ENCODE measurements at regions not wholly inside any gene's neighbourhood (a gene's known extent, or its start where the extent isn't known, plus 50 kb on each side); places are given as distances from the start of the nearest gene placed in this dataset.
A peak's percentile ranks its signal among the peaks of the same experiment; 100 is the strongest.

GRCh38 chr17:33650304-33650703 lies 357.2 kb upstream of the ASIC2 start:
- Mint-ChIP-seq H3K36me3 (ENCODE audit: low read depth) (no peaks in the 10 kb centered on the region), H3K4me1 (no peaks in the 10 kb centered on the region), H3K27ac (no peak overlapping the region), H3K9me3 (no peaks in the 10 kb centered on the region), H3K4me3 (no peak overlapping the region), H3K27me3 (peaks cover 7% of the 10 kb centered on the region)
- intact Hi-C loops (cut with micrococcal nuclease): no loop called here
- DNase-seq: no peak

GRCh38 chr17:33651686-33652085 lies 358.6 kb upstream of the ASIC2 start:
- Mint-ChIP-seq H3K9me3 (no peaks in the 10 kb centered on the region), H3K36me3 (ENCODE audit: low read depth) (no peaks in the 10 kb centered on the region)
- intact Hi-C loops (cut with micrococcal nuclease): no loop called here

GRCh38 chr17:33652731-33653398 lies 359.8 kb upstream of the ASIC2 start:
- H3K27ac Mint-ChIP-seq: no peak overlapping the region
- no peak for DNase-seq
- peaks cover 2% of the 10 kb centered on the region for H3K27me3 Mint-ChIP-seq
- H3K4me3 Mint-ChIP-seq: no peak overlapping the region
- no peaks in the 10 kb centered on the region for H3K36me3 Mint-ChIP-seq (ENCODE audit: low read depth)
- intact Hi-C loops (cut with micrococcal nuclease): no loop called here
- H3K4me1 Mint-ChIP-seq: no peaks in the 10 kb centered on the region
- no peaks in the 10 kb centered on the region for H3K9me3 Mint-ChIP-seq

More at GRCh38 chr17:33651686-33652085, 358.6 kb upstream of the ASIC2 start:
- H3K4me1 Mint-ChIP-seq: no peaks in the 10 kb centered on the region
- no peak overlapping the region for H3K27ac Mint-ChIP-seq
- H3K27me3 Mint-ChIP-seq: peaks cover 5% of the 10 kb centered on the region
- DNase-seq: no peak
- H3K4me3 Mint-ChIP-seq: no peak overlapping the region

- Mint-ChIP-seq H3K9me3 (no peaks in the 10 kb centered on the region), H3K4me3 (no peak overlapping the region), H3K4me1 (no peaks in the 10 kb centered on the region), H3K27ac (no peak overlapping the region), H3K27me3 (no peaks in the 10 kb centered on the region), H3K36me3 (ENCODE audit: low read depth) (no peaks in the 10 kb centered on the region)
- no peak for DNase-seq
- intact Hi-C loops (cut with micrococcal nuclease): no loop called here
These were observed 360.3 kb upstream of the ASIC2 start for GRCh38 chr17:33653399-33653788.

- no peaks in the 10 kb centered on the region for H3K9me3 Mint-ChIP-seq
- H3K4me3 Mint-ChIP-seq: no peak overlapping the region
- H3K36me3 Mint-ChIP-seq (ENCODE audit: low read depth): no peaks in the 10 kb centered on the region
- intact Hi-C loops (cut with micrococcal nuclease): no loop called here
- peaks cover 3% of the 10 kb centered on the region for H3K27me3 Mint-ChIP-seq
- no peak for DNase-seq
- no peaks in the 10 kb centered on the region for H3K4me1 Mint-ChIP-seq
- no peak overlapping the region for H3K27ac Mint-ChIP-seq
These were observed 364.1 kb upstream of the ASIC2 start for GRCh38 chr17:33657181-33657580.

- Mint-ChIP-seq H3K4me3 (no peak overlapping the region), H3K9me3 (no peaks in the 10 kb centered on the region), H3K27me3 (peaks cover 20% of the 10 kb centered on the region), H3K27ac (no peak overlapping the region), H3K4me1 (peaks cover under 1% of the 10 kb centered on the region), H3K36me3 (ENCODE audit: low read depth) (no peaks in the 10 kb centered on the region)
- intact Hi-C loops (cut with micrococcal nuclease): no loop called here
- no peak for DNase-seq
These were observed 368.9 kb upstream of the ASIC2 start for GRCh38 chr17:33661975-33662374.

- H3K4me1 Mint-ChIP-seq: peaks cover 7% of the 10 kb centered on the region
- DNase-seq: no peak
- no peak overlapping the region for H3K4me3 Mint-ChIP-seq
- no peaks in the 10 kb centered on the region for H3K36me3 Mint-ChIP-seq (ENCODE audit: low read depth)
- H3K27ac Mint-ChIP-seq: no peak overlapping the region
- H3K27me3 Mint-ChIP-seq: peaks cover 20% of the 10 kb centered on the region
- intact Hi-C loops (cut with micrococcal nuclease): no loop called here
- no peaks in the 10 kb centered on the region for H3K9me3 Mint-ChIP-seq
These were observed 371.2 kb upstream of the ASIC2 start for GRCh38 chr17:33664116-33664840.

- peak overlapping the region; percentile 68 for H3K27ac Mint-ChIP-seq
- H3K4me3 Mint-ChIP-seq: peak overlapping the region; percentile 31
- intact Hi-C loops (cut with micrococcal nuclease): no loop called here
- H3K27me3 Mint-ChIP-seq: peaks cover 22% of the 10 kb centered on the region
- no peaks in the 10 kb centered on the region for H3K36me3 Mint-ChIP-seq (ENCODE audit: low read depth)
- peaks cover 7% of the 10 kb centered on the region for H3K4me1 Mint-ChIP-seq
- peak; percentile 70 for DNase-seq
- no peaks in the 10 kb centered on the region for H3K9me3 Mint-ChIP-seq
These were observed 374.0 kb upstream of the ASIC2 start for GRCh38 chr17:33667052-33667509.

- no peaks in the 10 kb centered on the region for H3K36me3 Mint-ChIP-seq (ENCODE audit: low read depth)
- no peak overlapping the region for H3K4me3 Mint-ChIP-seq
- DNase-seq: no peak
- intact Hi-C loops (cut with micrococcal nuclease): no loop called here
- H3K4me1 Mint-ChIP-seq: peaks cover 7% of the 10 kb centered on the region
- peaks cover 22% of the 10 kb centered on the region for H3K27me3 Mint-ChIP-seq
- H3K9me3 Mint-ChIP-seq: no peaks in the 10 kb centered on the region
- H3K27ac Mint-ChIP-seq: no peak overlapping the region
These were observed 374.6 kb upstream of the ASIC2 start for GRCh38 chr17:33667671-33668070.

GRCh38 chr17:33668516-33668915 lies 375.4 kb upstream of the ASIC2 start:
- H3K4me3 Mint-ChIP-seq: no peak overlapping the region

GRCh38 chr17:33671491-33671890 lies 378.4 kb upstream of the ASIC2 start:
- DNase-seq: no peak
- Mint-ChIP-seq H3K4me3 (no peak overlapping the region), H3K4me1 (peaks cover 7% of the 10 kb centered on the region), H3K27me3 (peaks cover 7% of the 10 kb centered on the region), H3K9me3 (no peaks in the 10 kb centered on the region), H3K27ac (no peak overlapping the region), H3K36me3 (ENCODE audit: low read depth) (no peaks in the 10 kb centered on the region)
- intact Hi-C loops (cut with micrococcal nuclease): no loop called here

More at GRCh38 chr17:33668516-33668915, 375.4 kb upstream of the ASIC2 start:
- peaks cover 18% of the 10 kb centered on the region for H3K27me3 Mint-ChIP-seq
- intact Hi-C loops (cut with micrococcal nuclease): no loop called here
- no peaks in the 10 kb centered on the region for H3K36me3 Mint-ChIP-seq (ENCODE audit: low read depth)
- H3K27ac Mint-ChIP-seq: no peak overlapping the region
- peaks cover 7% of the 10 kb centered on the region for H3K4me1 Mint-ChIP-seq
- no peak for DNase-seq
- no peaks in the 10 kb centered on the region for H3K9me3 Mint-ChIP-seq

GRCh38 chr17:33674685-33675084 lies 381.6 kb upstream of the ASIC2 start:
- DNase-seq: peak; percentile 84
- H3K27ac Mint-ChIP-seq: no peak overlapping the region
- H3K27me3 Mint-ChIP-seq: peaks cover 7% of the 10 kb centered on the region
- H3K9me3 Mint-ChIP-seq: no peaks in the 10 kb centered on the region
- intact Hi-C loops (cut with micrococcal nuclease): no loop called here
- no peaks in the 10 kb centered on the region for H3K36me3 Mint-ChIP-seq (ENCODE audit: low read depth)
- no peaks in the 10 kb centered on the region for H3K4me1 Mint-ChIP-seq
- no peak overlapping the region for H3K4me3 Mint-ChIP-seq

GRCh38 chr17:33676444-33676843 lies 383.3 kb upstream of the ASIC2 start:
- H3K27me3 Mint-ChIP-seq: peaks cover 2% of the 10 kb centered on the region
- no peak overlapping the region for H3K27ac Mint-ChIP-seq
- H3K36me3 Mint-ChIP-seq (ENCODE audit: low read depth): no peaks in the 10 kb centered on the region
- no peak overlapping the region for H3K4me3 Mint-ChIP-seq
- H3K9me3 Mint-ChIP-seq: no peaks in the 10 kb centered on the region
- no peak for DNase-seq
- intact Hi-C loops (cut with micrococcal nuclease): no loop called here
- H3K4me1 Mint-ChIP-seq: no peaks in the 10 kb centered on the region

- no peak for DNase-seq
- H3K27me3 Mint-ChIP-seq: no peaks in the 10 kb centered on the region
- no peaks in the 10 kb centered on the region for H3K4me1 Mint-ChIP-seq
- no peak overlapping the region for H3K27ac Mint-ChIP-seq
- intact Hi-C loops (cut with micrococcal nuclease): no loop called here
- H3K36me3 Mint-ChIP-seq (ENCODE audit: low read depth): no peaks in the 10 kb centered on the region
- H3K9me3 Mint-ChIP-seq: no peaks in the 10 kb centered on the region
- no peak overlapping the region for H3K4me3 Mint-ChIP-seq
These were observed 386.5 kb upstream of the ASIC2 start for GRCh38 chr17:33679595-33679994.

Measured in activated CD4-positive, alpha-beta T cell treated with anti-CD3 and anti-CD28 coated beads, Interleukin-2, amount 10 ng/mL, durations not matched to agents 24 days and 14 days (primary cell).